ENCODE measurements at regions not wholly inside any gene's neighbourhood (a gene's known extent, or its start where the extent isn't known, plus 50 kb on each side); places are given as distances from the start of the nearest gene placed in this dataset.

DNA sequence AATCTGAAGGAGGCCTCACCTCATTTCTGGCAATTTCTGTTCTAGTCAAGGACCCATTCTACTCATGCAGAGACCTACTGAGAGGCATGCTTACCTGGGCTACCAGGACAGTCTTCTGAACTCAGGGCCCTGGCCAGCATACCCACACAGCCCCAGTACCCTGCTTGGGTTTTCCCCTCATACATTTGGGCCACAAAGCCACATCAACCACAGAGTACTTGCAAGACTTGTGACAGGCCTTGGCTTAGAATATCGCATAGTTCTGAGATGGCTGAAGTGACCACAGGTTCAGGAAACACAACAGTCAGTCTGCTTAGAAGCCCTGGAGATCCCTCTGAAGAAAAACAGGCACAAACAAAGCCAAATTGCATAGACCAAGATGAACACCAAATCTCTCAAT, 758.8 kb upstream of the CDH9 start:
- no peak overlapping the region for H3K27ac Mint-ChIP-seq (ENCODE audit: unreplicated experiment)

GRCh38 chr5:27788184-27788583, 749.8 kb upstream of the CDH9 start:
- no peaks in the 10 kb centered on the region for H3K4me1 Mint-ChIP-seq (ENCODE audit: low read depth)

More for the DNA sequence above, 758.8 kb upstream of the CDH9 start:
- TF ChIP-seq, protein P1, sequence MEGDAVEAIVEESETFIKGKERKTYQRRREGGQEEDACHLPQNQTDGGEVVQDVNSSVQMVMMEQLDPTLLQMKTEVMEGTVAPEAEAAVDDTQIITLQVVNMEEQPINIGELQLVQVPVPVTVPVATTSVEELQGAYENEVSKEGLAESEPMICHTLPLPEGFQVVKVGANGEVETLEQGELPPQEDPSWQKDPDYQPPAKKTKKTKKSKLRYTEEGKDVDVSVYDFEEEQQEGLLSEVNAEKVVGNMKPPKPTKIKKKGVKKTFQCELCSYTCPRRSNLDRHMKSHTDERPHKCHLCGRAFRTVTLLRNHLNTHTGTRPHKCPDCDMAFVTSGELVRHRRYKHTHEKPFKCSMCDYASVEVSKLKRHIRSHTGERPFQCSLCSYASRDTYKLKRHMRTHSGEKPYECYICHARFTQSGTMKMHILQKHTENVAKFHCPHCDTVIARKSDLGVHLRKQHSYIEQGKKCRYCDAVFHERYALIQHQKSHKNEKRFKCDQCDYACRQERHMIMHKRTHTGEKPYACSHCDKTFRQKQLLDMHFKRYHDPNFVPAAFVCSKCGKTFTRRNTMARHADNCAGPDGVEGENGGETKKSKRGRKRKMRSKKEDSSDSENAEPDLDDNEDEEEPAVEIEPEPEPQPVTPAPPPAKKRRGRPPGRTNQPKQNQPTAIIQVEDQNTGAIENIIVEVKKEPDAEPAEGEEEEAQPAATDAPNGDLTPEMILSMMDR (IDR thresholded peaks at IDR 0.05) = no peak
- Mint-ChIP-seq H3K4me1 (ENCODE audit: low read depth) (no peaks in the 10 kb centered on the region), H3K36me3 (ENCODE audit: low read depth) (no peaks in the 10 kb centered on the region), H3K4me3 (ENCODE audit: unreplicated experiment) (no peak overlapping the region), H3K27me3 (ENCODE audit: low read depth) (peaks cover 2% of the 10 kb centered on the region), H3K9me3 (ENCODE audit: low read depth) (peaks cover 15% of the 10 kb centered on the region)
- DNase-seq (ENCODE audit: low spot score) = peak; percentile 25

DNA sequence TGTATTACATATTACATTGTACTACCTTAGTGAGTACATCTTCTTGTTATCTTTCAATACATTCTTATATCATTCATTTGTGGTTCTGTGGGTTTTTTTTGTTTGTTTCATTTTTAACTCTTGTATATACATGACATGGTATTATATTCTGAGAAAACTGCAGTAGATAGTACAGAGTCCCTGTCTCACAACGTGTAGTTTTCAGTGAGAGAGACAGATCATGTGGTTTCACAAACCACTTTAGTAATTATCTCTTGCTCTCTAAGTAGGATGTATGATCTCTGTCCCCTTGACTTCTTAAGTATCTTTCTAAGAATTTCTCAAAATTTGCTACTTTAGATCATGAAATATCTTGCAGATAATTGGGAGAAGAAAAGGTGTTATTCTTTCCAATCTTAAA, 745.9 kb upstream of the CDH9 start:
- Mint-ChIP-seq H3K27me3 (ENCODE audit: low read depth) (no peaks in the 10 kb centered on the region), H3K4me1 (ENCODE audit: low read depth) (no peaks in the 10 kb centered on the region), H3K4me3 (ENCODE audit: unreplicated experiment) (no peak overlapping the region), H3K9me3 (ENCODE audit: low read depth) (no peaks in the 10 kb centered on the region), H3K27ac (ENCODE audit: unreplicated experiment) (no peak overlapping the region), H3K36me3 (ENCODE audit: low read depth) (no peaks in the 10 kb centered on the region)
- TF ChIP-seq, protein P1 (IDR thresholded peaks at IDR 0.05) = no peak
- DNase-seq (ENCODE audit: low spot score) = no peak

More at GRCh38 chr5:27788184-27788583, 749.8 kb upstream of the CDH9 start:
- no peaks in the 10 kb centered on the region for H3K36me3 Mint-ChIP-seq (ENCODE audit: low read depth)
- TF ChIP-seq, protein P1 (IDR thresholded peaks at IDR 0.05) = no peak
- H3K27me3 Mint-ChIP-seq (ENCODE audit: low read depth) = peaks cover 2% of the 10 kb centered on the region
- no peak overlapping the region for H3K4me3 Mint-ChIP-seq (ENCODE audit: unreplicated experiment)
- H3K27ac Mint-ChIP-seq (ENCODE audit: unreplicated experiment) = no peak overlapping the region
- DNase-seq (ENCODE audit: low spot score) = no peak
- no peaks in the 10 kb centered on the region for H3K9me3 Mint-ChIP-seq (ENCODE audit: low read depth)

- DNase-seq (ENCODE audit: low spot score) = no peak
- no peak overlapping the region for H3K4me3 Mint-ChIP-seq (ENCODE audit: unreplicated experiment)
- H3K4me1 Mint-ChIP-seq (ENCODE audit: low read depth) = no peaks in the 10 kb centered on the region
- no peaks in the 10 kb centered on the region for H3K9me3 Mint-ChIP-seq (ENCODE audit: low read depth)
- H3K27me3 Mint-ChIP-seq (ENCODE audit: low read depth) = no peaks in the 10 kb centered on the region
- no peaks in the 10 kb centered on the region for H3K36me3 Mint-ChIP-seq (ENCODE audit: low read depth)
- no peak overlapping the region for H3K27ac Mint-ChIP-seq (ENCODE audit: unreplicated experiment)
- TF ChIP-seq, protein P1 (IDR thresholded peaks at IDR 0.05) = no peak
Measured at GRCh38 chr5:27778121-27778520, 739.7 kb upstream of the CDH9 start.

- no peaks in the 10 kb centered on the region for H3K36me3 Mint-ChIP-seq (ENCODE audit: low read depth)
- peaks cover 1% of the 10 kb centered on the region for H3K27me3 Mint-ChIP-seq (ENCODE audit: low read depth)
- H3K4me1 Mint-ChIP-seq (ENCODE audit: low read depth) = no peaks in the 10 kb centered on the region
- H3K9me3 Mint-ChIP-seq (ENCODE audit: low read depth) = no peaks in the 10 kb centered on the region
- no peak overlapping the region for H3K27ac Mint-ChIP-seq (ENCODE audit: unreplicated experiment)
- H3K4me3 Mint-ChIP-seq (ENCODE audit: unreplicated experiment) = no peak overlapping the region
- DNase-seq (ENCODE audit: low spot score) = no peak
- TF ChIP-seq, protein P1 (IDR thresholded peaks at IDR 0.05) = no peak
Measured at GRCh38 chr5:27773636-27774035, 735.2 kb upstream of the CDH9 start.
